Panc1 (cell line): ENCODE measurements at regions not wholly inside any gene's neighbourhood (a gene's known extent, or its start where the extent isn't known, plus 50 kb on each side); places are given as distances from the start of the nearest gene placed in this dataset.

Source experiments
- ATAC-seq: fragments of 200-7000 bp; cut with Tn5 transposase; 2 replicates; pipeline ENCODE4 v1.9.1; 2020; ENCODE audit warnings: mild to moderate bottlenecking, moderate library complexity
- BruUV-seq: library from RNA; stranded (reverse); fragments of 400-500 nt; replicated peaks from 2 replicates; lab custom pipeline; 2021; lab: Mats Ljungman, UMichigan
- CTCF ChIA-PET: fragments of 300-600 bp; sonication (Branson Sonifier 250); formaldehyde crosslinking; loops from one replicate; lab custom pipeline; 2022; ENCODE audit warnings: antibody characterized with exemption; lab: Charles Lee
- POLR2A ChIA-PET: fragments of 300-600 bp; sonication (Branson Sonifier 250); formaldehyde crosslinking; loops from one replicate; lab custom pipeline; 2022; ENCODE audit warnings: antibody characterized with exemption; lab: Charles Lee
- DNase-seq: peaks from one replicate; pipeline ENCODE4 v3.0.0-alpha.2; 2010; ENCODE audit warnings: low read depth, low spot score
- H3K27ac ChIP-seq: 2 replicates; pipeline ENCODE4 v1.5.1; 2011; ENCODE audit warnings: mild to moderate bottlenecking, low read length, inconsistent platforms
- H3K27me3 ChIP-seq: fragments of 200-500 bp; sonication (Bioruptor generic); 2 replicates; pipeline ENCODE4 v1.6.0; 2014; ENCODE audit warnings: low read length, inconsistent platforms; ENCODE audit not compliant: control insufficient read depth, insufficient read depth
- H3K36me3 ChIP-seq: fragments of 200-500 bp; sonication (Bioruptor generic); 2 replicates; pipeline ENCODE4 v1.5.1; 2014; ENCODE audit warnings: inconsistent platforms, mild to moderate bottlenecking, low read length, moderate library complexity; ENCODE audit not compliant: control insufficient read depth, insufficient read depth
- H3K4me1 ChIP-seq: 2 replicates; pipeline ENCODE4 v1.5.1; 2011; ENCODE audit warnings: inconsistent platforms, mild to moderate bottlenecking, low read length, moderate library complexity; ENCODE audit not compliant: control insufficient read depth, insufficient read depth
- H3K4me3 ChIP-seq, 2 experiments: 2 replicates each; pipeline ENCODE4 v1.5.1; 2011 to 2012; ENCODE audit warnings: low read depth in 2 of 2, low read length in 2 of 2, mild to moderate bottlenecking in 2 of 2, inconsistent platforms in 1 of 2, moderate library complexity in 1 of 2
- H3K9me3 ChIP-seq: fragments of 200-500 bp; sonication (Bioruptor generic); 2 replicates; pipeline ENCODE4 v1.5.1; 2014; ENCODE audit warnings: low read depth, mild to moderate bottlenecking, inconsistent platforms, low read length, moderate library complexity; ENCODE audit not compliant: control insufficient read depth, insufficient read depth
- CTCF ChIP-seq: fragments of 450-650 bp; IDR thresholded peaks from 2 replicates; pipeline ENCODE4 v1.5.1; 2017; ENCODE audit warnings: mild to moderate bottlenecking
- POLR2AphosphoS5 ChIP-seq: IDR thresholded peaks from 2 replicates; pipeline ENCODE4 v1.6.1; 2012; ENCODE audit warnings: mild to moderate bottlenecking, low read depth, low read length, moderate library complexity
- REST ChIP-seq, 2 experiments: IDR thresholded peaks; 2 replicates each; pipeline ENCODE4 v1.6.1; 2011 to 2012; ENCODE audit warnings: low read depth in 2 of 2, control low read depth in 1 of 2, low read length in 1 of 2, mild to moderate bottlenecking in 1 of 2, moderate library complexity in 1 of 2; ENCODE audit not compliant: insufficient read depth in 1 of 2
- SIN3A ChIP-seq: IDR thresholded peaks from 2 replicates; pipeline ENCODE4 v1.6.1; 2012; ENCODE audit warnings: low read depth, mild to moderate bottlenecking, low read length, moderate library complexity, borderline replicate concordance; ENCODE audit not compliant: insufficient read depth
- TCF7L2 ChIP-seq: IDR thresholded peaks from 2 replicates; pipeline ENCODE4 v1.6.1; 2011; ENCODE audit warnings: mild to moderate bottlenecking, low read depth, low read length, inconsistent platforms
- in situ Hi-C: cut with HindIII; loops from 2 replicates; pipeline ENCODE4 v1.10.0; 2016; ENCODE audit warnings: low sequenced_read_pairs, low pct_unique_long_range_greater_than_20kb
- intact Hi-C: fragments of 100-400 bp; cut with micrococcal nuclease; formaldehyde crosslinking; loops from one replicate; pipeline ENCODE4 v1.10.0; 2022; ENCODE audit not compliant: unreplicated experiment

GRCh38 chr6:105765239-105765638 lies 320.9 kb upstream of the PRDM1 start:
- no peak overlapping the region for H3K4me3 ChIP-seq
- no peaks in the 10 kb centered on the region for H3K36me3 ChIP-seq
- no peak for DNase-seq
- ChIA-PET POLR2A (no interaction called here), CTCF (no interaction called here)
- intact Hi-C loops (no loop called here), in situ Hi-C loops (no loop called here)
- H3K27me3 ChIP-seq, result no peaks in the 10 kb centered on the region
- H3K9me3 ChIP-seq, result no peaks in the 10 kb centered on the region
- no peak for ATAC-seq
- BruUV-seq, result no TSS peak
- TF ChIP-seq TCF7L2 (no peak), POLR2AphosphoS5 (no peak), REST (IDR thresholded peaks at IDR 0.05; ENCODE audit: insufficient read depth in 1 of 2, low read depth in 2 of 2, low read length in 1 of 2) (no peak), CTCF (no peak), SIN3A (no peak)
- no peaks in the 10 kb centered on the region for H3K4me1 ChIP-seq
- no peak overlapping the region for H3K27ac ChIP-seq

GRCh38 chr6:105764315-105764714 lies 321.8 kb upstream of the PRDM1 start:
- Histone ChIP-seq H3K27ac (no peak overlapping the region), H3K27me3 (no peaks in the 10 kb centered on the region), H3K4me3 (no peak overlapping the region), H3K4me1 (no peaks in the 10 kb centered on the region), H3K36me3 (no peaks in the 10 kb centered on the region), H3K9me3 (no peaks in the 10 kb centered on the region)
- CTCF ChIA-PET, result no interaction called here
- POLR2A ChIA-PET, result no interaction called here
- BruUV-seq, result no TSS peak
- ATAC-seq (no peak), DNase-seq (no peak)
- intact Hi-C loops (no loop called here), in situ Hi-C loops (no loop called here)
- TF ChIP-seq POLR2AphosphoS5 (no peak), TCF7L2 (no peak), CTCF (no peak), REST (IDR thresholded peaks at IDR 0.05; ENCODE audit: insufficient read depth in 1 of 2, low read depth in 2 of 2, low read length in 1 of 2) (no peak), SIN3A (no peak)
